Muscle layer of duodenum (tissue), 2 donors: ENCODE measurements at regions not wholly inside any gene's neighbourhood (a gene's known extent, or its start where the extent isn't known, plus 50 kb on each side); places are given as distances from the start of the nearest gene placed in this dataset.

Source experiments
- H3K27ac ChIP-seq: one replicate; pipeline ENCODE4 v1.7.0; 2013; ENCODE audit warnings: mild to moderate bottlenecking, low read length
- H3K27me3 ChIP-seq: one replicate; pipeline ENCODE4 v1.7.0; 2013; ENCODE audit warnings: low read depth, mild to moderate bottlenecking, control low read depth, low read length
- H3K36me3 ChIP-seq, 2 donors: one replicate each; pipeline ENCODE4 v1.7.0; 2013; ENCODE audit warnings: low read length in 2 of 2, control low read depth in 1 of 2, mild to moderate bottlenecking in 1 of 2; ENCODE audit not compliant: insufficient read depth in 2 of 2, control insufficient read depth in 1 of 2
- H3K4me1 ChIP-seq, 2 donors: one replicate each; pipeline ENCODE4 v1.7.0; 2013; ENCODE audit warnings: low read length in 2 of 2, mild to moderate bottlenecking in 2 of 2, control low read depth in 1 of 2, moderate library complexity in 1 of 2; ENCODE audit not compliant: insufficient read depth in 2 of 2, control insufficient read depth in 1 of 2
- H3K4me3 ChIP-seq, 2 donors: one replicate each; pipeline ENCODE4 v1.7.0; 2013; ENCODE audit warnings: low read length in 2 of 2, low read depth in 1 of 2, mild to moderate bottlenecking in 1 of 2
- H3K9me3 ChIP-seq, 2 donors: one replicate each; pipeline ENCODE4 v1.7.0; 2013; ENCODE audit warnings: low read length in 2 of 2, control low read depth in 1 of 2, mild to moderate bottlenecking in 1 of 2; ENCODE audit not compliant: control insufficient read depth in 1 of 2
- donor health status: healthy.

GRCh38 chrX:2583194-2584162 lies 82.7 kb upstream of the DHRSX start:
- H3K4me1 ChIP-seq = peaks cover 0 to 10% of the 10 kb centered on the region in 2 donors
- peaks cover 19% of the 10 kb centered on the region for H3K27me3 ChIP-seq
- no peak overlapping the region for H3K4me3 ChIP-seq
- no peak overlapping the region for H3K27ac ChIP-seq
- H3K36me3 ChIP-seq = no peaks in the 10 kb centered on the region
- no peaks in the 10 kb centered on the region for H3K9me3 ChIP-seq

GRCh38 chrX:2582667-2583066 lies 81.9 kb upstream of the DHRSX start:
- Histone ChIP-seq H3K36me3 (no peaks in the 10 kb centered on the region), H3K4me1 (peaks cover 0 to 10% of the 10 kb centered on the region in 2 donors), H3K27ac (no peak overlapping the region), H3K4me3 (no peak overlapping the region), H3K27me3 (peaks cover 19% of the 10 kb centered on the region), H3K9me3 (no peaks in the 10 kb centered on the region)

- H3K4me3 ChIP-seq = no peak overlapping the region
- H3K27me3 ChIP-seq = peaks cover 19% of the 10 kb centered on the region
- H3K9me3 ChIP-seq = no peaks in the 10 kb centered on the region
- no peak overlapping the region for H3K27ac ChIP-seq
- H3K36me3 ChIP-seq = no peaks in the 10 kb centered on the region
- peaks cover 0 to 10% of the 10 kb centered on the region in 2 donors for H3K4me1 ChIP-seq
Measured at GRCh38 chrX:2581296-2581695, 80.5 kb upstream of the DHRSX start.

GRCh38 chrX:2578864-2579263 lies 78.1 kb upstream of the DHRSX start:
- no peaks in the 10 kb centered on the region for H3K36me3 ChIP-seq
- no peak overlapping the region for H3K27ac ChIP-seq
- no peak overlapping the region for H3K4me3 ChIP-seq
- peaks cover 19% of the 10 kb centered on the region for H3K27me3 ChIP-seq
- H3K9me3 ChIP-seq = no peaks in the 10 kb centered on the region
- H3K4me1 ChIP-seq = peaks cover 0 to 9% of the 10 kb centered on the region in 2 donors

GRCh38 chrX:2577844-2578466 lies 77.2 kb upstream of the DHRSX start:
- no peak overlapping the region for H3K27ac ChIP-seq
- H3K36me3 ChIP-seq = no peaks in the 10 kb centered on the region
- H3K4me1 ChIP-seq = no peaks in the 10 kb centered on the region
- H3K27me3 ChIP-seq = peaks cover 15% of the 10 kb centered on the region
- H3K9me3 ChIP-seq = no peaks in the 10 kb centered on the region
- no peak overlapping the region for H3K4me3 ChIP-seq

GRCh38 chrX:2576793-2577192 lies 76.0 kb upstream of the DHRSX start:
- Histone ChIP-seq H3K36me3 (no peaks in the 10 kb centered on the region), H3K9me3 (no peaks in the 10 kb centered on the region), H3K27me3 (peaks cover 7% of the 10 kb centered on the region), H3K4me1 (no peaks in the 10 kb centered on the region), H3K27ac (no peak overlapping the region), H3K4me3 (no peak overlapping the region)

- Histone ChIP-seq H3K4me1 (no peaks in the 10 kb centered on the region), H3K9me3 (peaks cover 0 to 4% of the 10 kb centered on the region in 2 donors), H3K4me3 (no peak overlapping the region), H3K27me3 (no peaks in the 10 kb centered on the region), H3K27ac (no peak overlapping the region), H3K36me3 (no peaks in the 10 kb centered on the region)
Measured at GRCh38 chrX:2574271-2574670, 73.5 kb upstream of the DHRSX start.

GRCh38 chrX:2572740-2573139 lies 72.0 kb upstream of the DHRSX start:
- Histone ChIP-seq H3K27ac (no peak overlapping the region), H3K4me3 (no peak overlapping the region), H3K4me1 (no peaks in the 10 kb centered on the region), H3K36me3 (no peaks in the 10 kb centered on the region), H3K27me3 (no peaks in the 10 kb centered on the region), H3K9me3 (peaks cover 0 to 4% of the 10 kb centered on the region in 2 donors)

- no peaks in the 10 kb centered on the region for H3K4me1 ChIP-seq
- no peak overlapping the region for H3K27ac ChIP-seq
- no peak overlapping the region for H3K4me3 ChIP-seq
- H3K9me3 ChIP-seq = peaks cover 0 to 4% of the 10 kb centered on the region in 2 donors
- H3K27me3 ChIP-seq = no peaks in the 10 kb centered on the region
- no peaks in the 10 kb centered on the region for H3K36me3 ChIP-seq
Measured at GRCh38 chrX:2568125-2568524, 67.3 kb upstream of the DHRSX start.

GRCh38 chrX:2566055-2566454 lies 65.3 kb upstream of the DHRSX start:
- H3K27me3 ChIP-seq = no peaks in the 10 kb centered on the region
- peaks cover 0 to 4% of the 10 kb centered on the region in 2 donors for H3K9me3 ChIP-seq
- no peak overlapping the region for H3K4me3 ChIP-seq
- no peak overlapping the region for H3K27ac ChIP-seq
- H3K36me3 ChIP-seq = no peaks in the 10 kb centered on the region
- no peaks in the 10 kb centered on the region for H3K4me1 ChIP-seq

GRCh38 chrX:2561456-2561855 lies 60.7 kb upstream of the DHRSX start:
- no peaks in the 10 kb centered on the region for H3K9me3 ChIP-seq
- H3K36me3 ChIP-seq = no peaks in the 10 kb centered on the region
- H3K27me3 ChIP-seq = no peaks in the 10 kb centered on the region
- no peaks in the 10 kb centered on the region for H3K4me1 ChIP-seq
- no peak overlapping the region for H3K4me3 ChIP-seq
- H3K27ac ChIP-seq = no peak overlapping the region
